ENCODE measurements at regions not wholly inside any gene's neighbourhood (a gene's known extent, or its start where the extent isn't known, plus 50 kb on each side); places are given as distances from the start of the nearest gene placed in this dataset.
"Not testable (repeated sequence)": the region's sequence is repeated elsewhere in the genome, so short reads cannot be mapped to it uniquely, and the experiment has no call there.

GRCh38 chr13:60214213-60215055 lies 50.7 kb upstream of the DIAPH3 start:
- no peak for FAIRE-seq

- FAIRE-seq, result no peak
Measured at GRCh38 chr13:60220072-60220471, 56.3 kb upstream of the DIAPH3 start.

- FAIRE-seq, result no peak
Measured at GRCh38 chr13:60221581-60221980, 57.9 kb upstream of the DIAPH3 start.

- no peak for FAIRE-seq
Measured at GRCh38 chr13:60226507-60226906, 62.8 kb upstream of the DIAPH3 start.

GRCh38 chr13:60227158-60227557 lies 63.4 kb upstream of the DIAPH3 start:
- no peak for FAIRE-seq

- no peak for FAIRE-seq
Measured at GRCh38 chr13:60229708-60230272, 66.1 kb upstream of the DIAPH3 start.

- no peak for FAIRE-seq
Measured at GRCh38 chr13:60230593-60230992, 66.9 kb upstream of the DIAPH3 start.

GRCh38 chr13:60242043-60242595 lies 78.4 kb upstream of the DIAPH3 start:
- no peak for FAIRE-seq

GRCh38 chr13:60244381-60244780 lies 80.7 kb upstream of the DIAPH3 start:
- no peak for FAIRE-seq

GRCh38 chr13:60251419-60251818 lies 87.7 kb upstream of the DIAPH3 start:
- FAIRE-seq, result not testable (repeated sequence)

- FAIRE-seq, result no peak
Measured at GRCh38 chr13:60258349-60258748, 94.6 kb upstream of the DIAPH3 start.

GRCh38 chr13:60260440-60260839 lies 96.7 kb upstream of the DIAPH3 start:
- no peak for FAIRE-seq

GRCh38 chr13:60261432-60262351 lies 98.0 kb upstream of the DIAPH3 start:
- FAIRE-seq, result no peak

GRCh38 chr13:60265566-60265965 lies 101.8 kb upstream of the DIAPH3 start:
- FAIRE-seq, result no peak

GRCh38 chr13:60267498-60268202 lies 103.9 kb upstream of the DIAPH3 start:
- FAIRE-seq, result no peak

- FAIRE-seq, result no peak
Measured at GRCh38 chr13:60268203-60268555, 104.5 kb upstream of the DIAPH3 start.

- no peak for FAIRE-seq
Measured at GRCh38 chr13:60273971-60274527, 110.3 kb upstream of the DIAPH3 start.

GRCh38 chr13:60274655-60275054 lies 110.9 kb upstream of the DIAPH3 start:
- FAIRE-seq, result no peak

GRCh38 chr13:60275208-60275607 lies 111.5 kb upstream of the DIAPH3 start:
- FAIRE-seq, result no peak

- not testable (repeated sequence) for FAIRE-seq
Measured at GRCh38 chr13:60280524-60280923, 116.5 kb upstream of the TDRD3 start.

GRCh38 chr13:60282186-60282585 lies 114.8 kb upstream of the TDRD3 start:
- FAIRE-seq, result no peak

- no peak for FAIRE-seq
Measured at GRCh38 chr13:60282708-60283107, 114.3 kb upstream of the TDRD3 start.

Measured in colon (tissue), 2 donors.